ENCODE measurements at regions not wholly inside any gene's neighbourhood (a gene's known extent, or its start where the extent isn't known, plus 50 kb on each side); places are given as distances from the start of the nearest gene placed in this dataset.
"Not testable (repeated sequence)": the region's sequence is repeated elsewhere in the genome, so short reads cannot be mapped to it uniquely, and the experiment has no call there.

DNA sequence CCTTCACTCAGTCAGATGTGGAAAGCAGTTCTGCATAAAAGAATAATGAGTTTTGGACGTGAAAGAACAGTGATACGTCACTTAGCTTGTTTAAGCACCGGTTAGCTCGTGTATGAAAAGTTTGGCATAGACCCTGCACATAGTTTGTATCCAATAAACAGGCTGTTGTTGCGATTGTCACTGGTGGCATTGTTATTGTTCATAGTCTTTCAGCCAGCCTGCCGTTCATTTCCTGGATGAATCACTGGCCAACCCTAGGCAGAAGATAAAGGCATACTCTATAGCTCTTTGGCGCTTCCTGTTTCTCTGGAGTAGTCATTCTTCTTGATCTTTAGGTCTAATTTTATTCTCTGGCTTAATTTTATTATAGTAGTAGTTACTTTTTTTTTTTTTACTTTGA, 57.8 kb upstream of the ANKRD30A start:
- no peak for DNase-seq

DNA sequence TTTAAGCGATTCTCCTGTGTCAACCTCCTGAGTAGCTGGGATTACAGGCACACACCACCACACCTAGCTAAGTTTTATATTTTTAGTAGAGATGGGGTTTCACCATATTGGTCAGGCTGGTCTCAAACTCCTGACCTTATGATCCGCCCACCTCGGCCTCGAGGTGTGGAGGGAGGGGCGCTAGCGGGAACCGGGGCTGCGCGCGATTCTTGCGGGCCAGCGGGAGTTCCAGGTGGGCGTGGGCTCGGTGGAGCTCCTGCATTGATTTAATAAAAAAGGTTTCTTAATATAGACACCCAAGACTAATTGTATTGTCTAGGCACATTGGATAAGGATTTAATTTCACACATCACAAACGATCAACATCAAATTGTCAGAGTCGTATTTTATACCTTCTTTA, 63.1 kb upstream of the ANKRD30A start:
- DNase-seq, result not testable (repeated sequence)

- DNase-seq, result no peak
These were observed 68.1 kb upstream of the ANKRD30A start for GRCh38 chr10:37057261-37057660.

DNA sequence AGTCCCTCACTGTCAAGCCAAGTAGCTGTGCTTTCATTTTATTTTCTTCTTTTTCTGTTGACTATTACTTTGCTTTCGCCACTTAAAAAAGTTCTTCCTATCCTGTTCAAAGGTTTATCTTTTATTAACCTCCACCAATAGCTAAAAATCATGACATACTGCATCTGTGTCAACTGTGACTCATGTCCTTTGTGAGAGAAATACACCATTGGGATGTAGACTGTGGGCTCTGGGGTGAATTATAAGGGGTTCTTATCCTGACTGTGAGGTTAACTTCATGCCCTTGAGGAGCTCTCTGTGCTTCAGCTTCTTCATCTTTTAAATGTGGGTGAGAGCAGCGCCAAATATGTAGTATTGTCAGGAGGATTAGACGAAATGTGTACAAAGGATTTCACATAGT, 71.9 kb upstream of the ANKRD30A start:
- no peak for DNase-seq

DNA sequence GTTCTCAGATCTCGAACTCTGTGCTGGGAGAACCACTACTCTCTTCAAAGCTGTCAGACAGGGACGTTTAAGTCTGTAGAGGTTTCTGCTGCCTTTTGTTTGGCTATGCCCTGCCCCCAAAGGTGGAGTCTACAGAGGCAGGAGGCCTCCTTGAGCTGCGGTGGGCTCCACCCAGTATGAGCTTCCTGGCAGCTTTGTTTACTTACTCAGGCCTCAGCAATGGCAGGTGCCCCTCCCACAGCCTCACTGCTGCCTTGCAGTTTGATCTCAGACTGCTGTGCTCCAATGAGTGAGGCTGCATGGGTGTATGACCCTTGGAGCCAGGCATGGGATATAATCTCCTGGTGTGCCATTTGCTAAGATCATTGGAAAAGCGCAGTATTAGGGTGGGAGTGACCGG, 75.4 kb upstream of the ANKRD30A start:
- not testable (repeated sequence) for DNase-seq

DNA sequence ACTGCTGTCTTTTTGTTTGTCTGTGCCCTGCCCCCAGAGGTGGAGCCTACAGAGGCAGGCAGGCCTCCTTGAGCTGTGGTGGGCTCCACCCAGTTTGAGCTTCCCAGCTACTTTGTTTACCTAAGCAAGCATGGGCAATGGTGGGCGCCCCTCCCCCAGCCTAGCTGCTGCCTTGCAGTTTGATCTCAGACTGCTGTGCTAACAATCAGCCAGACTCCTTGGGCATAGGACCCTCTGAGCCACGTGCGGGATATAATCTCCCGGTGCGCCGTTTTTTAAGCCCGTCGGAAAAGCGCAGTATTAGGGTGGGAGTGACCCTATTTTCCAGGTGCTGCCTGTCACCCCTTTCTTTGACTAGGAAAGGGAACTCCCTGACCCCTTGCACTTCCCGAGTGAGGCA, 81.1 kb upstream of the ANKRD30A start:
- not testable (repeated sequence) for DNase-seq

DNA sequence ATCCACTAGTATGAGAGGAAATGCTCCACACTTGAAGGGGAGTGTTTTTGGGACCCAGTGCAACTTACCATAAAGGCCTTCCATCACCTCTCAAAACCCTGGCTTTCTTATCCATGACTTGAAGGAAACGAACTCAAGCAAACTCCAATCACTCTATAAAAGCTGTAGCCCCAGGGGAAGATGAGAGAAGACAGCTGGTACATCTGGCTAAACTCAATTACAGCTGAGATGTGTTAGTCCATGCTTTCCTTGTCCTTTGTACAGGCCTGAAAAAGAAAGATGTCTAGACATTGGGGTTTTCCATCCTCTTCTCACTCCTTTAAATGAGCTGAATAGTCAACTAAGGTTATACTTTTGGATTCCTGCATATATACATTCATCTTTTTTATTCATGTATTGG, 89.5 kb upstream of the ANKRD30A start:
- no peak for DNase-seq

- no peak for DNase-seq
These were observed 109.9 kb upstream of the ANKRD30A start for GRCh38 chr10:37015498-37015897.

GRCh38 chr10:37010741-37011140, 114.7 kb upstream of the ANKRD30A start:
- no peak for DNase-seq

DNA sequence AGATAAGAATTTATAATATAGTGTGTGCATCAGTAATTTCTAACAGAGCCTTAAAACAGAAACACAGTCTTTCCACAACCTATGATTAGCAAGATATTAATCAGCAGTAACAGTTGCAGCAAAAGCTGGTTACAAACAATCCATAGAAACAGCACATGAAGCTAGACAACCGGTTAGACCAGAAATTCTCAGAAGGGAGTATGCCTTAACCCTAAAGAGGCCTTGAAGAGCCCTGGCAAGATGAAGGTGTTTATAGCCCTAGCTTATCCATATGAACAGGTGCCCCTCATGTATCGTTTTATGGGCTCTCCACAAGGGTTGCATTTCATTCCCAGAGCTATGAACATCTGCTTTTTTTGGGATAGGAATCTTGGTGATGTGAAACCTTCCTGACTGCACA, 117.1 kb upstream of the ANKRD30A start:
- DNase-seq, result not testable (repeated sequence)

DNA sequence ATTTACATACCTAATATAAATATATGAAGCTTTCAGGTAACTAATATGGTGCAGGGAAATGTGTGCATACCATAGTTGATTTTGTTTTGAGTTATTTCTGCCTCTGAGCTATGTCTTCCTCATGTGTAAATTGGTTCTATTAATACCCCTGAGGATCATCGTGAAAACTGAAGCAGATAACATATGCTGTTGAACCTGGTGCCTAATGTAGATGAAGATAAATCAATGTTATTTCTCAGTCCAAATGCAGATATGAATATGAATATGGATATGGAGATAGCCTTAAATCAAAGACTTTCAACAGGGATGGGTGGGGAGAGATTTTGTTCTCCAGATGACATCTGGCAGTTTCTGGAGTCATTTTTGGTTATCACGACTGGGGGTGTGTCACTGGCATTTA, 122.3 kb upstream of the ANKRD30A start:
- no peak for DNase-seq

DNA sequence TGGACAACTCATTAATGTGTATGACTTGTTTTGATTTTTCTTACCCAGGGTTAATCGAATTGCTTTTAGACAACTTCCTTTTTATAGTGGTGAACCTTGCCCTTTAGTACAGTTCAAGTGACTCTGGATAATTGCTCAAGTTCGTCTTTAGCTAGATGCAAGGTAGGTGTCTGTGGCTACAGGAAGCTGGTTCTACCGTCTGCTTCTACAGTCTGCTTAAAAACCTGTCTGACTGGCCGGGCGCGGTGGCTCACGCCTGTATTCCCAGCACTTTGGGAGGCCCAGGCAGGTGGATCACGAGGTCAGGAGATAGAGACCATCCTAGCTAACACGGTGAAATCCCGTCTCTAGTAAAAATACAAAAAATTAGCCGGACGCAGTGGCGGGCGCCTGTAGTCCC, 129.6 kb upstream of the ANKRD30A start:
- DNase-seq, result not testable (repeated sequence)

DNA sequence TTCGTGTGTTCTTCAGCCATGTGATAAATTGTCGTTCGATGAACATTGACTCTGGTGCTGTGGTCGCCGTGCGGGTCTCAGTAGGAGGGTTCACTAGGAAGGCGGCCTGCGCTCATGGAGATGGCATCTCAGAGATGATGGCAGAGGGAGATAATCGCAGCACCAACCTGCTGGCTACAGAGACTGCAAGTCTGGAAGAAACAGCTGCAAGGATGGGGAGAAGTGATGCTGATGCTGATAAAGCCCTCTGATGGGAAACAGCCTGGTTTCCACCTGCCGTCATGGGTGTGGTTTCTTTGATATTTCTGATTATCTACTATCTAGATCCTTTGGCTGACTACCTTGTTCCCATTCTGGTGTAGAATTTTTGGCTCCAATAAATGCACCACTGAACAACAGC, 130.5 kb upstream of the ANKRD30A start:
- no peak for DNase-seq

- DNase-seq, result no peak
These were observed 136.2 kb upstream of the ANKRD30A start for GRCh38 chr10:36989233-36989632.

DNA sequence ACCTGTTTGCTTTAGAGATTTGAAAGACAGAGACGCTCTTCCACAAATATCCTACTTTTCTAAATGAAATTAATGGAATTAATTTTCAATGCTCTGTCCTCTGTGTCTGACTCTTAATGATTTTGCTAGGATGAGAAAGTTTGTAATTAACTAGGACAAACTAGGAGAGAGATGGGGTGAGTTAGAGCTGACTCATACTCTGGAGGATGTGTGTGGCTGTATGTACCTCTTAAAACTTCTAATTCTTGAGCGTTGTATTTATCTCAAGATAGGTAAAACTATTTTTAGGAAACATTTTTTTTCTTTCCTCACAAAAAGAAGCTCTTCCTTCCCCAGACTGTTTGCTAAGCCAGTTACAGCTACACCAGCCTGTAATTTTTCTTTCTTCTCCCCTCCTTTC, 178.8 kb upstream of the ANKRD30A start:
- DNase-seq, result no peak

GRCh38 chr10:36943544-36943943, 181.9 kb upstream of the ANKRD30A start:
- no peak for DNase-seq

- DNase-seq, result no peak
These were observed 182.8 kb upstream of the ANKRD30A start for GRCh38 chr10:36942616-36943015.

- DNase-seq, result no peak
These were observed 222.4 kb upstream of the ANKRD30A start for GRCh38 chr10:36903040-36903439.

DNA sequence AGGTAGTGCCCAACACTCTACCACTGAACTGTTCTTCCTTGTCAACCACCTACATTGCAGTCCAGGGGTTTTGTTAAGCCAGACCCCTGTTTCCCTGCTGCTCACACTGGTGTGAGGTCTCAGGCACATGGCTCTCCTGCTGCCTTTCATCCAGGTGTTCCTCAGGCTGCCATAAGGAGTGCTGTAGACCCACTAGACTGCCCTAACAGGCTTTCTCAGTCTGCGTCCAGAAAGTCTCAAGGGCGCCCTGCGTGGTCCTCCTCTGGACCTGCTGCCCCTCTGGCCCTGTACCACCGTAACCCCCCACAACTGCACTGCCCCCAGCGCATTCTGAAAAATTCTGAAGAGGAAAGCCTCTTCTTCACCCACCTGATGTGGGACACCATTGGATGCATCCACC, 225.7 kb upstream of the ANKRD30A start:
- no peak for DNase-seq

- no peak for DNase-seq
These were observed 236.3 kb upstream of the ANKRD30A start for GRCh38 chr10:36888925-36889573.

DNA sequence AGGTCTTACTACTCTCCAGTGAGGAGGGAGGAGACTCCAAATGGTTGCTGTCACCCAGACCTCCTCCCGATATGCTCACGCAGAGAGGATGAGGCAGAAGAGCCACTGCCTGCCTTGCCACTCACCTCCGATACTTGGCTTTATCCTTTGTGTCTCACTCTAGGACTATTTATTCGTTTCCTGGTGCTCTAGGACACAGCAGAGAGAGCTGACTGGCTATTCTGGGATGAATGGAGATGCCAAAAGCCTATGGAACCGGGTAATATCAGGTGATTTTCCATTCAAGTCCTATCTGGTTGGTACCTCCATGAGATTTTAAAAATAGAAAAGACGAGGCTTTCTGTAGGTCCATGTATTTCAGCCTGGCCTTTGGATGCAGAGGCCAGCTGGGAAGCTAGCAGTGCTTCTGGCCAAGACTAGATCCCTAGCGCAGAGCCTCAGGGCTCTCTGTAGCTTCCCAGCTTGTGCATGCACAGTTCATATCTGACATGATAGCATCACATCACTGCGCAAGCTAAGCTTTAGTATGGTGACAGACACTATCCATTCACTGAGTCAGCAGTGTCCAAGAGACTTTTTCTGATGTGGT, 239.0 kb upstream of the ANKRD30A start:
- DNase-seq, result no peak

DNA sequence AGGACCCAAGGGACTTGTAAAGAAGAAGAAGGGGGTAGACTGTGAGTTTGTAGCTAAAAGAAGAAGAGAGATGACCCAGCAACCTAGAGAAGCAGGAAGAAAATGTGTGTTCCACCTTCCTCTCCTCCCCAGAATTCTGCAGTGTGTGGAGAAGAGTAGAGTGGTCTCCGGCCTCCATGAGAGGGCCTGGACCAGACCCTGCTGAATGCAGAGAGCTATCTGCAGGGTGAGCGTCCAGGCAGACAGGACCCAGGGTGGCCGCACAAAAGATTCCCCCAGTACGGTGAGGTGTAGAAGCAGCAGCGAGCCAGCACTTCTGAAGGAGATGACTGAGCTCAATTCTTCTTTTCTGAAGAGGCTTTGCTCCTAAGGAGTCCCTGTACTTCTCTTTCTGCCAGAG, 239.7 kb upstream of the ANKRD30A start:
- no peak for DNase-seq

- no peak for DNase-seq
These were observed 242.6 kb upstream of the ANKRD30A start for GRCh38 chr10:36882781-36883180.

- DNase-seq, result peak in 1 of 2 experiments; percentile 47
These were observed 244.5 kb upstream of the ANKRD30A start for GRCh38 chr10:36880898-36881297.
